NCI-H345 treated with DMSO at 0.1 percent for 48 hours (cell line): ENCODE measurements at regions not wholly inside any gene's neighbourhood (a gene's known extent, or its start where the extent isn't known, plus 50 kb on each side); places are given as distances from the start of the nearest gene placed in this dataset.

Experiments
- DNase-seq: peaks from one replicate; lab custom pipeline; 2025; ENCODE audit not compliant: unreplicated experiment; lab: John Stamatoyannopoulos, UW

- DNase-seq = no peak
These were observed 203.3 kb upstream of the LPP start for GRCh38 chr3:187950671-187951070.

GRCh38 chr3:187951452-187952190 lies 202.3 kb upstream of the LPP start:
- DNase-seq = no peak

- DNase-seq = no peak
These were observed 201.1 kb upstream of the LPP start for GRCh38 chr3:187952849-187953248.

- no peak for DNase-seq
These were observed 199.5 kb upstream of the LPP start for GRCh38 chr3:187954516-187954872.

GRCh38 chr3:187954873-187955586 lies 198.9 kb upstream of the LPP start:
- DNase-seq = no peak

GRCh38 chr3:187955587-187955952 lies 198.4 kb upstream of the LPP start:
- no peak for DNase-seq

- no peak for DNase-seq
These were observed 196.8 kb upstream of the LPP start for GRCh38 chr3:187957165-187957581.

GRCh38 chr3:187957582-187957981 lies 196.4 kb upstream of the LPP start:
- DNase-seq = no peak

- no peak for DNase-seq
These were observed 195.4 kb upstream of the LPP start for GRCh38 chr3:187958432-187959003.

GRCh38 chr3:187960820-187961219 lies 193.1 kb upstream of the LPP start:
- no peak for DNase-seq

- DNase-seq = no peak
These were observed 192.6 kb upstream of the LPP start for GRCh38 chr3:187961366-187961765.

GRCh38 chr3:187963003-187963676 lies 190.8 kb upstream of the LPP start:
- DNase-seq = no peak

GRCh38 chr3:187963677-187964385 lies 190.1 kb upstream of the LPP start:
- DNase-seq = no peak

GRCh38 chr3:187964760-187965159 lies 189.2 kb upstream of the LPP start:
- DNase-seq = no peak

GRCh38 chr3:187966096-187966495 lies 187.9 kb upstream of the LPP start:
- DNase-seq = no peak

GRCh38 chr3:187966636-187967406 lies 187.1 kb upstream of the LPP start:
- no peak for DNase-seq

GRCh38 chr3:187967993-187968392 lies 186.0 kb upstream of the LPP start:
- no peak for DNase-seq

GRCh38 chr3:187968883-187969580 lies 184.9 kb upstream of the LPP start:
- DNase-seq = no peak

GRCh38 chr3:187969581-187969950 lies 184.4 kb upstream of the LPP start:
- no peak for DNase-seq

- DNase-seq = no peak
These were observed 183.9 kb upstream of the LPP start for GRCh38 chr3:187970106-187970505.
